Left lobe of liver (tissue), 2 donors: ENCODE measurements at regions not wholly inside any gene's neighbourhood (a gene's known extent, or its start where the extent isn't known, plus 50 kb on each side); places are given as distances from the start of the nearest gene placed in this dataset.
A peak's percentile ranks its signal among the peaks of the same experiment; 100 is the strongest.
"Not testable (repeated sequence)": the region's sequence is repeated elsewhere in the genome, so short reads cannot be mapped to it uniquely, and the experiment has no call there.

Experiments
- ATAC-seq: fragments of 200-7000 bp; cut with Tn5 transposase; one replicate; pipeline ENCODE4 v1.9.1; 2020; ENCODE audit warnings: mild to moderate bottlenecking, moderate library complexity
- DNase-seq: peaks from one replicate; pipeline ENCODE4 v3.0.0-alpha.2; 2020; ENCODE audit warnings: low spot score
- donor health status: DM: no; HTN: no; CAD: no; lungs with moderate emphysema.
- donor health status: DM: no; HTN: yes; CAD: no.

DNA sequence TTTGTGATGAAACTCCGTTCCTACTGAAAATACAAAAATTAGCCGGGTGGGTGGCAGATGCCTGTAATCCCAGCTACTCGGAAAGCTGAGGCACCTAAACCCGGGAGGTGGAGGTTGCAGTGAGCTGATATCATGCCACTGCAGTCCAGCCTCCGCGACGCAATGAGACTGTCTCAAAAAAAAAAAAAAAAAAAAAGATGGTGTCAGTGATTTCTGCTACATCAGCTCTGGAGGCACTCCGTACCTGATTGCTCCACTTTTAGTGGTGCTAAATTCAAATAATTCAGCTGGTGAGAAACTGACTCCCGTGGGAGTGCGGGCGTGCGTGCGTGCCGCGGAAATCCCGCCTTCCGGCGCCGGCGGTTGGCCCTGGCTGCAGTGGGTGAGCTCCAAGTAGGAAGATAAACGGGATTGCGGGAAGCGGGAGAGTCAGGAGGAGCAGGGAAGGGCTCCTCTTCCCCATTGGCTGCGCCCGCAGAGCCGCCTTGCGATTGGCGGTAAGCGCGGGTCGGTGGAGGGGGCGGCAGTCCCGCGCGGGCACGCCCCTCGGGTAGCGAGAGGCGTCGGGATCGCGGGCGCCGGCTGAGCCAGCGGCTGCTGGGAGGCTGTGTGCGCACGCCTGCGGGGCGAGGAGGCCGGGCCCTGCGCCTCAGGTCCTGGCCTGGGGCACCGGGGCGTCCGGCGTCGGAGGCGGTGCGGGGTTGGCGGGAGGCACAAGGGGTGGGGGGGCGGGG, 65.0 kb upstream of the TP53TG3 start:
- ATAC-seq, result peak; percentile 32
- DNase-seq, result not testable (repeated sequence)
